EH (cell line): ENCODE measurements at regions not wholly inside any gene's neighbourhood (a gene's known extent, or its start where the extent isn't known, plus 50 kb on each side); places are given as distances from the start of the nearest gene placed in this dataset.
A peak's percentile ranks its signal among the peaks of the same experiment; 100 is the strongest.

Experiments used
- DNase-seq: peaks from one replicate; pipeline ENCODE4 v3.0.0-alpha.2; 2015; ENCODE audit warnings: low read depth

- no peak for DNase-seq
Measured at GRCh38 chr15:59953392-59953883, 50.7 kb upstream of the FOXB1 start.

DNA sequence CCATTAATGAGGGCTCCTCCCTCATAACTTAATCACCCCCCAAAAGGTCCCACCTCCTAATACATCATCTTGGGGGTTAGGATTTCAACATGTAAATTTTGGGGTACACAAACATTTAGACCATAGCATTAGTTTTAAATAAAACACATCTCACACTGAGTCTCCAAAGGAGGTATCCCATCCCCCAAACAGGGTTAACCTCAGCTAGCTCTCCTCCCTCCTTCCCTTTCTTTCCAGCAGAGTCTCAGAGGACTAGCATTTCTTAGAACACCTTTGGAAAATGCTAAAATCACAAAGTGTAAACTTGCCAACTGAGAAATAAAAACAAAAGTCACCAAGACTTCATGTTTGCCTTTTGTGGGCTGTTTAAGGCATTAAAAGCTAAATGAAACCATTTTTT lies 51.2 kb upstream of the FOXB1 start:
- DNase-seq: no peak

DNA sequence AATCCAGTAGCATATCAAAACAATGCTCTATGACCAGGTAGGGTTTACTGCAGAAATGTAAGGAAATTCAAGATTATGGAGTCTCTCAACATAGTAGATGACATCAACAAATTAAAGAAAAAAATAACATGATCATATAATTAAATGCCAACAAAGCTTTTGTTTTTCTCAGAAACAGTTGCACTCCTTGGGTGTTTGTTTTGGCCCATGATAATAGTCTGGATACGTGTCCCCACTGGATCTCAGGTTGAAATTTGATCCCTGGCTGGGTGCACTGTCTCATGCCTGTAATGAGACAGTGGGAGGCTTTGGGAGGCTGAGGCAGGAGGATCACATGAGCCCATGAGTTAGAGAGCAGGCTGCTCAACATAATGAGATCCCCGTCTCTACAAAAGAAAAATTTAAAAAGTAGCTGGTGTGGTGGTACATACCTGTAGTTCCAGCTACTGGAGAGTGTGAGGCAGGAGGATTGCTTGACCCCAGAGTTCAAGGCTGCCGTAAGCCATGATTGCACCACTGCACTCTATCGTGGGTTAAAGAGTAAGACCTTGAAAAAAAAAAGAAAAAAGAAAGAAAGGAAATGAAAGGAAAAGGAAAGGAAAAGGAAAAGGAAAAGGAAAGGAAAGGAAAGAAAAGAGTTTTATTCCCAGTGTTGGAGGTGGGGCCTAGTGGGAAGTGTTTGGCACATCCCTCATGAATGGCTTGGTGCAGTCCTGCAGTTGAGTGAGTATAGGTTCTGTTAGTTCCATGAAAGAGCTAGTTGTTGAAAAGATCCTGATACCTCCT lies 53.3 kb upstream of the FOXB1 start:
- no peak for DNase-seq

DNA sequence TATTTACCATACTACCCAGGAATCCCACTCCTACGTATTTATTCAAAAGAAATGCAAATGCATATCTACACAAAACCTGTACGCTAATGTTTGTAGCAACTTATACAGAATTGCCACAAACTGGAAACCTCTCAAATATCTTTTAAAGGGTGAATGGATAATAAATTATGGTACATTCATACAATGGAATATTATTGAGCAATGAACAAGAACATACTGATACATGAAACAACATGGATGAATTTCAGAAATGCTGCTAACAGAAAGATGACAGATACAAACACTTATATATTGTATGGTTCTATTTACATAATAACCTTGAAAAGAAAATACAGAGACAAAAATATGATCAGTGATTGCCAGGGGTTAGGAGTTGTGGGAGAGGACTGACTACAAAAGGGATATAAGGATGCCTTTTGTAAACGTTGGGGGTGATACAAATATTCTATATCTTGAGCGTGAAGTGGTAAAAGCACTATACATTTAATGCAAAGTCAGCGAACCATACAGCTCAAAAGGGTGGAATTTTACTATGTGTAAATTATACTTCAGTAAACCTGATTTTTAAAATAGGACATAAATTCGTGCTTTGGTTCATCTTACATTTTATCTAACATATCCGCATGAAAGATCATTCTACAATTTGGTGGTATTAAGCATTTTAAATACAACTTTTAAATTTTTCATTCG lies 55.0 kb upstream of the FOXB1 start:
- no peak for DNase-seq

DNA sequence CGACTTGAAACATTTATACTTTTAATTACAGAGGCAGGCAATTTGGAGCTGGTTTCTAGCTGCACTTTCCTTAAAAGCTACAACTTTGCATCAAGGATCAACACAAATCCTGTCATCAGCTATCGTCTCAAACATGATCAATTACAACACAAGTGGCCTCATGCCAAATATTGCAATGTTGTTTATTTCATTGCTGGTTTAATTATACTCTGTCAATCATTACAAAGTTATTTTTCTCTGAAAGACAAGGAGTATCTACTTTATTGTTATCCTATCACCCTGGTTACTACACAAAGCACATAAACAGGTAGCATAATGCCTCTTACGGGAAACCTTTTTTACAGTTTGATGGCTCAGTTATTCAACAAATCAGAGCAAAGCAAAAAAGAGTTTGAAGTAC lies 58.0 kb upstream of the FOXB1 start:
- no peak for DNase-seq

DNA sequence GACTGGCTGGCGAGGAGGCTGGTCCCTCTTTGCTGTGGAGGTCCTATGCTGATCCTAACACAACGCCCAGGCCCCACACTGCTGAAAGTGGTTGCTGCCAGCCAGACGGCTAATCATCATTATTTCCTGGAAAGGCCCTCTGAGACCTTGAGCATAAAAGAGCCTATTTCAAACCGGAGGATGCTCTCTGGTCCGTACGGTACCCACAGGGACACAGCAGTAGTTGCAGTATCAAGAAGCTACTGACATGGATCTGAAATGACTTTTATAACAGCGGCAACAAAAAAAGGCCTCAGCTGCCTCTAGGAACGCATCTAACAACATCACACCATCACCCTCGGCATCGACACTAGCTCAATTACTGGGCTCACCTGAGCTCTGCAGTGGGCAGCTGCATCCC lies 59.1 kb upstream of the FOXB1 start:
- no peak for DNase-seq

- no peak for DNase-seq
Measured at GRCh38 chr15:59941612-59942011, 62.5 kb upstream of the FOXB1 start.

- DNase-seq: no peak
Measured at GRCh38 chr15:59940928-59941327, 63.2 kb upstream of the FOXB1 start.

DNA sequence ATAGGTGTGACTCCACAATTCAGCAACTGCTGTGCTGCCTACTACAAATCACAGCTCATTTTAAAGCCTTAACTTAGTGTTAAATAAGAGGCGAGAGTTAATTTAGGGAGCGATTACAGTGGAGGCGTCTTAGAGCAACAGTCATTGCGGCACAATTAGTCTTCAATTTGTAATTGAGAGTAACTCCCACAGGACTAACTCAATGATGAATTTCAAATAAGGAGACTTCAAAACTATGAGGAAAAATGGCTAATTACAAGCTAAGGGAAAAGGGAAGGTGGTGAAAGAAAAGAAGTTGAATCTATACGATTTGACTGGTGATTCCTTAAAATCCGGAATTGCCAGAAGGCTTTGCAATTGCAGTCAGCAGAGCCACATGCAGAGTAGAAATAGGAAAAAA lies 63.7 kb upstream of the FOXB1 start:
- no peak for DNase-seq

GRCh38 chr15:59936741-59937140 lies 67.4 kb upstream of the FOXB1 start:
- no peak for DNase-seq

GRCh38 chr15:59933607-59934006 lies 70.5 kb upstream of the FOXB1 start:
- peak; percentile 29 for DNase-seq

DNA sequence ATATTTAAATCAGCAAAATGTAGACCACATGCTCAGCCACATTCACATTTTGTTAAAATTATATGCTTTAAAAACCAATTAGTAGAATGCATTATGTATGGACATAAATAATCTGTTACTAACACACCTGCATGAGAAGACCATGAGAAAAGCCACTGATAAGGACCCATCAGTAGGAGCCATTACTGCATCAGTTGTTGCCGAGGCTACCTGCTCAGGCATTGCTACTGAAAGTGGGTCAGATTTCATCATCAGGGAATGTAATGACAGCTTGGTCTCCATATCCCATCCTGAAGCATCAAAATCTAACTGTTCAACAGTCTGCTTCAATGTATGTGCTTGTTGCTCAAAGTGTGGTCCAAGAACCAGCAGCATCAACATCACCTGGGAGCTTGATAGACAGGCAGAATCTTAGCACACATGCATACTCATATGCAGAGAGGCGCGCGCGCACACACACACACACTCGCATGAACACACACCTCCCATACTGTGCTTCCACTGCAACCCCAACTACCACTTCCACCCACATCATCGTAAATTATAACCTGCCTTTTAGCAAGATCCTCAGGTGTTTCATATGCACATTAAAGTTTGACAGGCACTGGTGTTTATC lies 72.4 kb upstream of the FOXB1 start:
- DNase-seq: no peak

DNA sequence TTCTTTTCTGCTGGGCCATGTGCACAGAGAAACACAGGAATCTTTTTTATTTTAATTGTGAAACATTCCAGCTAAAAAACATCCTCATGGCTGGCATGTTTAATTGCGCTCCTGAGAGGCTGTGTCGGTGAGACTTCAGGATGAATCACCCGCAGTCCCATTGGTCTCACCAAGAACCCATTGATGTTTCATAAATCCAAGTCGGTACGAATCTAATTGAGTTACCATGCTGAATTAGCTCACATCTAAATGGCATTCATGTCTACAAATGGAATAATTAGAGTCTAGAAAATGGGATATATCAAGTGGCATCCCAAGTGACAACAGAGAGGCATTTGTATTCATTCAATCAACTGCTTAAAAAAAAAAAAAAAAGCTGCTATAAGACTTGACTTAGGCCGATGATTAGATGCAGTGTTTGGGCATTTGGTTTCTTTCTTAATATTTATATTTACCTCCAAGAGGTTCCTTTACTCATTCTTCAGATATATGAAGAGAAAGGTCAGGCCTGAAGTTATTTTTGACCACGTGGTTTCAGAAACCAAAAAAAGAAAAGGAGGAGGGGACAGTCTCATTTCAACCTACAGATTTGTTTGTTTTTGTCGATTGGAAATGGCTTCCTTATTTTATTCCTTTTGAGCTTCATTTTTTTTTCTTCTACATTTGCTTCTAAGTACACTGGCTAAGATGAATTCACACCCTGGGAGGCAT lies 79.1 kb upstream of the FOXB1 start:
- no peak for DNase-seq

DNA sequence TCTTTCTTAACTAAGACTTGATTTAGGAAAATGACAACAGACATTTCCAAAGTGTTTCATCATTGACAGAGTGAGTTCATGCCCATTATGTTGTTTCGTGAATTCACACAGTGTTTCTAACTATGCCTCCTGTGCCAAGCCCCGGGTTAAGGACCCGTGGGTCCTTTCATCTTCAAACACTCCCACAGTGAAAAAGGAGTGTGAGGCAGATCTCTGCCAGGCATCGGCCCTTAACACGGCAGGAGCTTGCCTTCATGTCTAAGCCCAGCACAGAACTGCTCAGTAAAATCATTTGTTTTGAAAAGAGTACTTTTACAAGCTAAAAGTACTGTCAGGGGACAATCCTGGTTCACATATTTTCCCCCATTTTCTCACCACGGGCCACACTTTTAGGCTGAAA lies 80.0 kb upstream of the FOXB1 start:
- DNase-seq: no peak

DNA sequence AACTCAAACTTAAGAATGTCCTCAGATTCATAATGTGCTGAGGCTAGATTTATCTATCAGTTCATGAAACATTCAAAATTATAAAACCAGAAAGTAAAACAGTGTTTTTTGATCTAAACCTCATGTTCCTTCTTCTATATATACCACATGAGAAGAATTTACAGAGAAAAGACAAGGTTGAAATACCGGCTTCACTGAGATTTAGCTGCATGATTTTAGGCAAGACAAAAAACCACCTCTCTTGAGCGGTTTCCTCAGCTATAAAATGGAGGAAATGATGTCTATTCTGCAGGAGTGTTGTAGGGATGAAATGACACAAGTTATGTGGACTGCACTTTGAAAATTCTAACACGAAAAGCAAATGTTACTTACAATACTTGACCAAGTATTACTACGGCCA lies 80.6 kb upstream of the FOXB1 start:
- DNase-seq: no peak

GRCh38 chr15:59918994-59919951 lies 84.8 kb upstream of the FOXB1 start:
- DNase-seq: peak; percentile 22

GRCh38 chr15:59917504-59918157 lies 86.5 kb upstream of the FOXB1 start:
- DNase-seq: peak; percentile 58

DNA sequence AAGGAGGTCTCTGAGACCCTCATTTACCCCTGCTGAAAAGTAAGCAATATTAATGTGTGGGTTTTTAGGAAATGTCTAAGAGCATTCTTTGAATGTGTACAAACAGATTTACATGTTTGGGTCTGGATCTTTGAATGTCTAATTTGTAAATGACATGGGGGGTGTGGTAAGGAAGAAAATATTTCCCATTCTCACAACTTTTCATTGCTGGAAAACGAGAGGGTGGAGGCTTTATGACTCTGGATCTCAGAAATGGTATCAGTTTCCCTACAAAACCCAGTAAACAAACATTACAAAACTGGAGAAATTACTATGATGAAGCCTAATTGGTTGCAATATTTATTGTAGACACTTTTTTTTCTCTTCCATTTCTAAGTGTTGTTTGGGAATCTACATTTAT lies 98.1 kb upstream of the FOXB1 start:
- no peak for DNase-seq

DNA sequence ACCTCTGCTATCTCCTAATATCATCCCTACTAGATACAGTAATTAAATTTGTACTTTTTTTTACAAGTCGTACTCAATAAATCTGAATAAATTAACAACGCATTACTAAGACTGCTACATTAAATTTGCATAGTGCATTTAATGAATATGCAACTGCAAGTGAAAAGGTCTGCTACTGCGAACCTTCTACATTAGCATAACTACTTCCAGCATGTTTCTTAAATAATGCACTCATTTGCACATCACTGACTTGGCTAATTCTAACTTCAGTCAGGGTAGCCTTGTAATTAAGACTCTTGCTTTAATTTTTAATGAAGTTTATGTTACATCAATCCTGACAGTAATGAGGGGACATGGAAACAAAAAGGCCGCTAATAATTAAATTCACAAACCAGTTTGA lies 98.9 kb upstream of the FOXB1 start:
- DNase-seq: no peak

DNA sequence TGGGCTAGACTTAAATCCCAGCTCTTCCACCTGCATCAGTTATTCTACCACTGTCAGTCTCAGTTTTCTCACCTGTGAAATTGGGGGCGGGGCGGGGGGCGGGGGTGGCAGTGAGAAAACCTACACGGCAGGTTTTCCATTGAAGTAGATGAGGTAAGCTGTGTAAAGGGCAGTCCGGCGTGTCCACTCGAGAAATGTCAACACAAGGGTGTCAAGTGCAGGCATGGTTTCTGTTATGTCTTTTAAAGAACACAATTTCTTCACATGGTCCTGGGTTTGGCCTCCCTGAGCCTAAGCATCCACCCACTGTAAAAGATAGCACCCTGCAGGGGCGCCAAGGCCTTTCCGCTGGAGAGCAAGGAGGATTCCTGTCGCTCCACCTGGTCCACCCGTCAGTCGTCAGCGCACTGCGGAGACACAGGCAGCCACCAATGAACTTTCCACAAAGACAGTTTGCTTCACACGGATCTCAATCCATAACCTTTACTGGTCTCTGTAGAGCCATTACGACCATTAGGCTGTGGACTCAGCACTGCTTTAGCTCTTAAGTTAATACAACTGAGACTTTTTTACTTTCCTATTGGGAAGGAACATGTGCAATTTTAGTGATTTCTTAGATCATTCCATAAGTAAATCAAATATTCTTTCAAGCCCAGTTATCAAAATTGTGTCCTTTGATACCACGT lies 99.5 kb upstream of the FOXB1 start:
- no peak for DNase-seq
